Hematopoietic multipotent progenitor cell treated with erythropoietin and hydrocortisone succinate and interleukin-3 and kit ligand, for 6 days (in vitro differentiated cells): ENCODE measurements at regions not wholly inside any gene's neighbourhood (a gene's known extent, or its start where the extent isn't known, plus 50 kb on each side); places are given as distances from the start of the nearest gene placed in this dataset.
A peak's percentile ranks its signal among the peaks of the same experiment; 100 is the strongest.

ENCODE experiments used
- DNase-seq: peaks from one replicate; pipeline ENCODE4 v3.0.0-alpha.2; 2015

DNA sequence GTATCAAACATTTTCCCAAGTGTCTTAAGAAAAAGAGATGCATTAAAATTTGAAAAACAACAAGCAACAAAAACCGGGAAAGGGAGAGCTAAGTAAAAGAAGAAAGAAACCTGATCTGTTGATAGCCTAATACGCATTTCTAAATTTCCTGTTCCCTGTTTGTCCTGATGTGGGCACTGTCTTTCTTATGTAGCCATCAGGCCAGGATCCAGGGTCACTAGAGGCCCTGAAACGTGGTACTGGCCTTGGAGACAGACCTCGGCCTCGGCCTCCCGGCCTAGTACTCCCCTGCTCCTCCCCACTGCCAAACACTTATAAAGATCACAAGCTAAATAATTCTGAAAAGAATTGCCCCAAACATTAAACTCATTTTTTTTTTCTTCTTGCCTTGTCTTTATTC is 547.2 kb downstream of the IRX1 start:
- DNase-seq: no peak

GRCh38 chr5:4144411-4145007 is 548.9 kb downstream of the IRX1 start:
- DNase-seq: no peak

- DNase-seq: no peak
Observed at GRCh38 chr5:4145511-4145910, 549.9 kb downstream of the IRX1 start.

- DNase-seq: no peak
Observed at GRCh38 chr5:4148009-4148408, 552.4 kb downstream of the IRX1 start.

GRCh38 chr5:4150067-4150466 is 554.4 kb downstream of the IRX1 start:
- DNase-seq: no peak

- DNase-seq: no peak
Observed at GRCh38 chr5:4156153-4156552, 560.5 kb downstream of the IRX1 start.

DNA sequence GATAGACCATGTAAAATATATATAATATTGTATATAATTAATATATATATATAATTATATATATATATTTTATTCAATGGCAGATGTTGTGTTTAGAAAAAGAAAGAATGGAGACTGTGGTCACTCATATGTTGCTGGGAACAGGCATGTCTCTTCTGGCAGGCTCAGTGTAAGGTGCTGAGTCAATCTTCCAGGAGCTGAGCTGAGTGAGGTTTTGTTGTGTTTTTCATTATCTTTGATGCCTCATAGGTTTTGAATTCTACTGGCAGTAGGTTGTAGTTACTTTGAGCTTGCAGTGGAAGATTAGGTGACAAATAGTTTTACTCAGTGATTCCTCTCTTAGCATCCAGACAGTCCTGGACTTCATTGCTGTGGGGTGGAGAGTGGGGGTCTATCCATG is 561.3 kb downstream of the IRX1 start:
- DNase-seq: no peak

DNA sequence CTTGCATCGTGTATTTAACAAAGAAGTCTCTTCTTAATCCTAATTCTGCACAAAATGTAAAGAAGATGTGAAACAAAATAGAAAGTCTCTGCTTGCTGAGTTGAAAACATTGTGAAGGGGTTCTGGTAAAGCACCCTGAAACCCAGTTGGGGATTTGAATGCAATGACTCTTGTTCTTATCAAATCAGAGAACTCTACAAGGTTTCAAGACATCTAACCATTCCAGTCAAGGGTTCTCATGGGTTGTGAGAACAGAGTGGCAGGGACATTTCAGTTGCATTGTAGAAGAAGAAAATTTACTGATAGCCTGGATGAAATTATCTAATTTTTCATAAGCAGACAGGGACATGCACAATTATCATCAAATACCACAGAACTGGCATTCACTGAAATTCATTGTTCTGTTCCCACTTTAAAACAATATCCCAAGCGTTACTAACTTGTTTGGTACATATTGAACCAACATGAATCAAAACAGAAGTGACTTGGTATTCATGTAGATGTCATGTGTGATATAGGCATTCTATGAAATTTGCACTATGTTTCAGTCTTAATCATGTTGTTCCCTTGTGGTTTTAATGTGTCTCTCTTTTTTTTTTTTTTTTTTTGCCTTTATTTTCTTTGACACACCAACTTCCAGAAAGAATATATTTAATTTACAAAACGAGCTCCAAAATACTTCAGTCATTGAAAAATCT is 563.3 kb downstream of the IRX1 start:
- DNase-seq: no peak

DNA sequence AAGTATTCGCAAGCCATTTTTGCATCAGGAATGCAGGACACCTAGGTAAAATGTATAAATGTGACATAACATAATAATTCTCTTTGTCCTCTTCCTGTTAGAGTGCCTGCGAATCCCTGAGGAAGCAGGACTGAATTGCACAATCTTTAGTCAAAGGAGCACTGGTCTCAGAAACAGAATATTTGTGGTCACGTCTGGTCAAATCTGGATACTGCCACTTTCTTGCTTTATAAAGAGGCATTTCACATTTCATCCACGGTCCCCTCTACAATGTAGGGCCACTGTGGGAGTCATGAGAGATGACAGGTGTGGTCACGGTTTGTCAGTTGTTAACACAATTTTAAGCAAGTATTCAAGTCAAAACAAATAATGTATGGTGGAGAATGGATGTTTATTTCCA is 564.0 kb downstream of the IRX1 start:
- no peak for DNase-seq

DNA sequence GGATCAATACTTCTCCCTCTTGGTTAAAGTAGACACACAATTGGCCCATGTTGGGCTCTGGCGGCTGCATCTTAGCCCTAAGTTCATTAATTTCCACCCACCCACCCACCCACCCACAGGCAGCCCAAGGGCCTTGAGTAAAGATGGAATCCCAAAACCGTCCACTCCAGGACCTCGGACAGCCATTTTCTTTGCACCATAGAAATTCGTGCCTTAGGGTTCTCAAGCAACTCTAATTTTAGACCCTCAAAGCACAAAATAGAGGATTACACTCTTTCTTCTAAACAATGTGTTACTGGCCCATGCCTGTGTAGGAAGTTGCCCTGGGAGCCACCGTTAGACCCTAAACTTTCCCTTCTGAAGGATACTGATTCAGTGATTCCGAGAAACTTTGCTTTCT is 568.5 kb downstream of the IRX1 start:
- no peak for DNase-seq

DNA sequence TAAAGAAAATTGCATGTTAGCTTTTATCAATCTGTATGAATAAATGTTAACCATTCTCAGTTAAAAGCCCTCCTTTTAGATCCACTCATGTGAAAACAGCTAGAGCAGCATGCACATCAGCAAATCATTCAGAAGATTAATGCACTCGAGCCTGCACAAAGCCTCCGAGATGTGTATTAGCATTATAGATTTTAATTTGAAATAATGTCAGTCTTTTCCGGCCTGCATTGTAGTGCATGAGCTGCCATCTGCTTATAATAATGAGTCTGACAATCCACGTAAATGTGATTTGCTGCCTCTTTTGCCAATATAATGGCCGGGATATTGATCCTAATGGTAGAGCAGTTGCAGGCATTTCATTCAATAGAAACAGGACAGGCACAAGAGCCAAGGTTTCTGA is 585.1 kb downstream of the IRX1 start:
- DNase-seq: no peak

DNA sequence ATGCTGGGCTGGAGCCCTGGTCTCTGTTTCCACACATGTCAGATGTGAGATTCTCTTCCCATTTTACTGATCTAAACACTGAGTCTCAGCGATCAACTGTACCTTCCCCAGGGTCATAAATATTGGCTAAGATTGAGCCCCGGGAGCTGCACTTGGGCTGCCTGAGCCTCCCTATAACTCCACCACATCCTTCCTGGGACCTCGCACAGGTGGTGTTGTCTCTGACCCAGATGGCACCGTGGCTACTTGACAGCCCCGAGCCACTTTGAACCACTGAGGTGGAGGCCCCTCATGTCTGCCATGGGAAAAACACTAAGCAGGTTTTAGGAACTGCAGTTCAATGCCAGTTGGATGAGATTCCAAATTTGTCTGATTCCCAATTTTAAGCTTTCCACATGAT is 586.5 kb downstream of the IRX1 start:
- DNase-seq: no peak

- DNase-seq: no peak
Observed at GRCh38 chr5:4185127-4185526, 589.5 kb downstream of the IRX1 start.

DNA sequence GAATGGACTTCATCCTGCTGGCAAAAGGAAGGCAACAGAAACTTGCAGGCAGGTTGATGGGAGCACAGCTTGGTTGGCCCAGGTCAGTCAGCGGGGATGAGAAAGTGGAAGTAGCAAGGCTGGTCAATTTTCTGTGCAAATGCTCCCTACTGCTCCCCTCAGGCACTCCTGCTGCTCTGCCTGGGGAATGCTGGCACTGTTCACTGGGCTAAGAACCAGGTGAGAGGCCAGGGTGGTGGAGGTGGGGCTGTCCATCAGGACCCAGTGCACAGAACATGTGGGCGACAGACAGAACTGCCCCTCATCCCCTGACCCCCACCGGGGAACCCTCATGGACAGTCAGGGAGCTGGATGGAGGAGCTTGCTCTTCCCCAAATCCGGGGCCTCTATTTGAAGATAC is 593.1 kb downstream of the IRX1 start:
- no peak for DNase-seq

DNA sequence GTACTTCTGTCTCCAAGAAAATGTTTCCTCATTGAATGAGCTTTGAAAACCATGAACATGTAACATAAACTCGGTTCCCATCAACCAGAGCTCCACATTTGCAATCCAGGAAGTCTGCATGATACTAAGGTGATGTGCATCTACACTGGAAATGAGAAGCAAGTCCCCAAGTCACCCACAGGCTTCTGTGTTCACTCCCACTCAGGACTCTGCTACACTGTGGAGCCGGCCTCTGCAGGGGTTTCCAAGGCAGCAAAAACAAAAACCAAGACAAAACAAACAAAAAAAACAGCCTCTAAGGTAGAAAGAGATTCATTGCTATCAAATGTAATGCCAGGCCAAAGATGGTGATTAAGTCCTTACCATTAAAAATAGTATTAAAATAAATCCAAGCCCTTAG is 593.7 kb downstream of the IRX1 start:
- no peak for DNase-seq

DNA sequence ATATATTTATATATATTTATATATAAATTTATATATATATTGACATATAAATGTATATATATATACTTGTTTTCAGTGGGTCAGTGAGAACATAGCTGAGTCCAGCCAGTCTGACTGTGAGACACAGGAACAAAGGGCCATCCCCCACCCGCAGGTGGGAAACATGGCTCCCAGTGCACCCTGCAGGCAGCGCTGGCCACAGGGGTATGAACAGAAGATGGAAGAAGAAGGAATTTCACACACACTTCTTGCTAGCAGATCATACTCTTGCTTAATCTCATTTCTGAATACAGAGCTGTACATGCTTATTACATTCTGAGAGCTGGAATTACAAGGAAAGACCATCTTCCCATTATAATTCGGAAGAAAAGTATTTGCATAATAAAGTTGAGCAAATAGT is 595.4 kb downstream of the IRX1 start:
- DNase-seq: no peak

- DNase-seq: no peak
Observed at GRCh38 chr5:4191703-4192102, 596.1 kb downstream of the IRX1 start.

- no peak for DNase-seq
Observed at GRCh38 chr5:4192111-4192510, 596.5 kb downstream of the IRX1 start.

- DNase-seq: no peak
Observed at GRCh38 chr5:4196744-4197143, 601.1 kb downstream of the IRX1 start.

- DNase-seq: peak; percentile 37
Observed at GRCh38 chr5:4197151-4197550, 601.5 kb downstream of the IRX1 start.

DNA sequence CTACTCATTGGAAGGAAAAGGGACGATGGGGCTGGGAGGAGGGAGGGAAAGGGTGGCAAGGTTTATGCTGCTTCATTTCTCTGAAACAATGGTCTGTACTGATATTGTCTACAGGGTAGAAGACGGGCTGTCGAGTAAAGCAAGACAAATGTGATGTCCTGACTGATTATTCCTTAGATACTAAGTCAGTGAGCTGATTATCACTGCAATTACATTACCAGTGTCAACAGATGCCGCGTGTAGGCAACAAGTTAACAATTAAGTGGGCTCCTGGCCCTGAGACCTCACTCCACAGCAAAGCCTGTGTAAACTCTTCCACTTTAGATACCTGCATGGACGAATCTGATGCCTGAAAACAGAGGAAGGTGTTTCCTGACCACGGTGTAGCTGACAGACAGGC is 602.8 kb downstream of the IRX1 start:
- no peak for DNase-seq

DNA sequence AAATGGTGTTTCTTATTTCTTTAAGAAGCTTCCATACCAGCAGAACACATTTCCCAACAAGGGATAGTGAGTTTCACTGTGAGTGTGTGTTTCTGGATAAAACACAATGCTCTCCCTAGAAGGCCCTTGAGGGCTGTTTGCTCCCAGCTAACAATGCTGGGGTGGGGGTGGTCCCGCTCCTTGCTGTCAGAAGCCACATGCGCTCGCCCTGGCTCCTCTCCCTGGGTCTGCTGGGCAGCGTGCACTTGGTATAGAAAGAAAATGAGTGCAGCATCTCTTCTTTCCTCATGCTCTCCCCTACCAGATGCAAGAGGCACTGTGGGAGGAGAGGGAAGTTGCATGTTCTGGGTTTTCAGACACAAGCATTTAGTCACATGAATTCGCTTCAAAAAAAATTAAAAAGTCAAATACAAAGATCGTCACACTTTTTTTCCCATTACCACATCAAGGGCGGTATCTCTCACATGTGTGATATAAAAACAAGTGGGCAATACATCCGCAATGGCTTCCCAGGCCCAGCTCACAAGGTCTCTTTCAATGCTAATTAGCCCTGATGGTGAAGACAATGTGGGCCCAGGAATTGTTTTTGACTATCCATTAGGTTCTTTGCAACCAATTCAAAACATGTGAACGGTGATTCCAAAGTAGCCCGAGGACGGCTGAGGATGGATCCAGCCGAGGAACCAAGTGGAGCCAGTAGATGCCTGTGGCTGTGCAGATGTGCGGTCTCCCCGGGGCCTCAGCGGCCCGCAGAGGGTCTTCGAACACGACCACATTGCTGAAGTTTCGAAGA is 603.6 kb downstream of the IRX1 start:
- no peak for DNase-seq

- DNase-seq: no peak
Observed at GRCh38 chr5:4203146-4203545, 607.5 kb downstream of the IRX1 start.
